H1 (cell line): ENCODE measurements at regions not wholly inside any gene's neighbourhood (a gene's known extent, or its start where the extent isn't known, plus 50 kb on each side); places are given as distances from the start of the nearest gene placed in this dataset.

Experiments
- CBX8 ChIP-seq: fragments of 300-800, 300-1000 bp; sonication (generic); IDR thresholded peaks from 2 replicates; pipeline ENCODE4 v1.7.1; 2016; ENCODE audit warnings: low read depth, low read length, borderline replicate concordance
- CHD2 ChIP-seq: IDR thresholded peaks from 2 replicates; pipeline ENCODE4 v1.6.1; 2012; ENCODE audit warnings: low read length, improper control_type of control experiment
- MAFK ChIP-seq: IDR thresholded peaks from 2 replicates; pipeline ENCODE4 v1.6.1; 2012; ENCODE audit warnings: low read depth, mild to moderate bottlenecking, improper control_type of control experiment, low read length
- POLR2A ChIP-seq, 2 experiments: IDR thresholded peaks; 1 replicate in 1 of 2; 2 replicates in 1 of 2; pipeline ENCODE4 v1.6.1; 2011; ENCODE audit warnings: low read depth in 2 of 2, low read length in 2 of 2, mild to moderate bottlenecking in 2 of 2; ENCODE audit errors: control extremely low read depth in 1 of 2
- SIN3A ChIP-seq, 2 experiments: IDR thresholded peaks in 1 of 2; conservative IDR thresholded peaks in 1 of 2; 2 replicates each; pipeline ENCODE4 v1.6.1; 2011 to 2012; ENCODE audit warnings: low read length in 2 of 2, improper control_type of control experiment in 1 of 2, low read depth in 1 of 2, mild to moderate bottlenecking in 1 of 2
- SIX5 ChIP-seq: IDR thresholded peaks from 2 replicates; pipeline ENCODE4 v1.6.1; 2011; ENCODE audit warnings: mild to moderate bottlenecking, low read depth, low read length
- TCF12 ChIP-seq: IDR thresholded peaks from 2 replicates; pipeline ENCODE4 v1.6.1; 2011; ENCODE audit warnings: low read depth, mild to moderate bottlenecking, low read length

DNA sequence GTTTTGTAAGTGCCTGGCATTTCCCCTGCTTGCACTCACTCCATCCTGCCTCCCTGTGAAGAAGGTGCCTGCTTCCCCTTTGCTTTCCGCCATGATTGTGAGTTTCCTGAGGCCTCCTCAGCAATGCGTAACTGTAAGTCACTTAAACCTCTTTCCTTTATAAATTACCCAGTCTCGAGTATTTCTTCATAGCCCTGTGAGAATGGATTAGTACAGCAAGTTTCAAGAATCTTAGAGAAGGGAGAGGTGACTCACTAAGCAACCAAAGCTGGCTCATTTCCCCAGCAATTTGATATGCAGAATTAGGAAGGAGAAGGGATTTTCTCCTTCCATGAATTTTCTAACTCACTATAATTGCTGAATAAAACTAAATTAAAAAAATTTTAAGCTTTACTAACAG, 251.0 kb upstream of the FOXG1 start (continued):
- TF ChIP-seq CHD2 (no peak), CBX8 (no peak), SIX5 (no peak), SIN3A (conservative IDR thresholded peaks at IDR 0.05 in 1 of 2, IDR thresholded peaks at IDR 0.05 in 1 of 2; ENCODE audit: low read depth in 1 of 2, low read length in 2 of 2) (no peak), POLR2A (IDR thresholded peaks at IDR 0.05; ENCODE audit: control extremely low read depth in 1 of 2, low read depth in 2 of 2, low read length in 2 of 2) (no peak), MAFK (no peak), TCF12 (no peak)
- TF ChIP-seq, all 59 proteins: peak for 0
